ENCODE measurements at regions not wholly inside any gene's neighbourhood (a gene's known extent, or its start where the extent isn't known, plus 50 kb on each side); places are given as distances from the start of the nearest gene placed in this dataset.

DNA sequence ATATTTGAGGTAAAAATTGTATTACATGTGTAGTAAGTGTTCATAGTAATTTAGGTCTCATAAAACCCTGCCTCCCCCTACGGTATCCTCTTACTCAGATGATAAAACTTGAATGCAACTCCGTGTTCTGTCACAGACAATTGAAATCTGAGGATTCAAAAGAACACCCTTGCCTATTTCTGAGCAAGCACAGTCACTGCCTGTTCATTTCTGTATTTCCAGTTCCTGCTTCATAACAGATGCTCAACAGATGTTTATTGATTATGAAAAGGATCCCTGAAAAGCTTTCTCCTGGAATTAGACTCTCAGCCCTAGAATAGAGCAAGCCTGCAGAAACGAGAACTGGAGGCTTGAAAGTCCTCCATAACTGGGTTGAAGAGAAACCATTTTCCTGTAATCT, 144.1 kb upstream of the SPEF2 start (continued):
- TF ChIP-seq, protein P1, sequence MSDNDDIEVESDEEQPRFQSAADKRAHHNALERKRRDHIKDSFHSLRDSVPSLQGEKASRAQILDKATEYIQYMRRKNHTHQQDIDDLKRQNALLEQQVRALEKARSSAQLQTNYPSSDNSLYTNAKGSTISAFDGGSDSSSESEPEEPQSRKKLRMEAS (IDR thresholded peaks at IDR 0.05), result no peak
- no peak for TF ChIP-seq POLR2AphosphoS5 (IDR thresholded peaks at IDR 0.05; ENCODE audit: low read depth, low read length)

Data from H1 (cell line).